ENCODE measurements at regions not wholly inside any gene's neighbourhood (a gene's known extent, or its start where the extent isn't known, plus 50 kb on each side); places are given as distances from the start of the nearest gene placed in this dataset.

GRCh38 chr18:68220458-68220857 is 494.4 kb downstream of the TMX3 start:
- peaks cover 12% of the 10 kb centered on the region for H3K9me3 Mint-ChIP-seq (ENCODE audit: unreplicated experiment)
- no peak for DNase-seq (ENCODE audit: extremely low spot score, unreplicated experiment)
- H3K36me3 Mint-ChIP-seq (ENCODE audit: unreplicated experiment) = no peaks in the 10 kb centered on the region
- H3K4me1 Mint-ChIP-seq (ENCODE audit: unreplicated experiment) = peaks cover 29% of the 10 kb centered on the region
- H3K4me3 Mint-ChIP-seq (ENCODE audit: unreplicated experiment) = no peak overlapping the region
- TF ChIP-seq, protein P1, sequence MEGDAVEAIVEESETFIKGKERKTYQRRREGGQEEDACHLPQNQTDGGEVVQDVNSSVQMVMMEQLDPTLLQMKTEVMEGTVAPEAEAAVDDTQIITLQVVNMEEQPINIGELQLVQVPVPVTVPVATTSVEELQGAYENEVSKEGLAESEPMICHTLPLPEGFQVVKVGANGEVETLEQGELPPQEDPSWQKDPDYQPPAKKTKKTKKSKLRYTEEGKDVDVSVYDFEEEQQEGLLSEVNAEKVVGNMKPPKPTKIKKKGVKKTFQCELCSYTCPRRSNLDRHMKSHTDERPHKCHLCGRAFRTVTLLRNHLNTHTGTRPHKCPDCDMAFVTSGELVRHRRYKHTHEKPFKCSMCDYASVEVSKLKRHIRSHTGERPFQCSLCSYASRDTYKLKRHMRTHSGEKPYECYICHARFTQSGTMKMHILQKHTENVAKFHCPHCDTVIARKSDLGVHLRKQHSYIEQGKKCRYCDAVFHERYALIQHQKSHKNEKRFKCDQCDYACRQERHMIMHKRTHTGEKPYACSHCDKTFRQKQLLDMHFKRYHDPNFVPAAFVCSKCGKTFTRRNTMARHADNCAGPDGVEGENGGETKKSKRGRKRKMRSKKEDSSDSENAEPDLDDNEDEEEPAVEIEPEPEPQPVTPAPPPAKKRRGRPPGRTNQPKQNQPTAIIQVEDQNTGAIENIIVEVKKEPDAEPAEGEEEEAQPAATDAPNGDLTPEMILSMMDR (IDR thresholded peaks at IDR 0.05) = no peak
- H3K27ac Mint-ChIP-seq (ENCODE audit: unreplicated experiment) = no peak overlapping the region
- no peaks in the 10 kb centered on the region for H3K27me3 Mint-ChIP-seq (ENCODE audit: unreplicated experiment)

DNA sequence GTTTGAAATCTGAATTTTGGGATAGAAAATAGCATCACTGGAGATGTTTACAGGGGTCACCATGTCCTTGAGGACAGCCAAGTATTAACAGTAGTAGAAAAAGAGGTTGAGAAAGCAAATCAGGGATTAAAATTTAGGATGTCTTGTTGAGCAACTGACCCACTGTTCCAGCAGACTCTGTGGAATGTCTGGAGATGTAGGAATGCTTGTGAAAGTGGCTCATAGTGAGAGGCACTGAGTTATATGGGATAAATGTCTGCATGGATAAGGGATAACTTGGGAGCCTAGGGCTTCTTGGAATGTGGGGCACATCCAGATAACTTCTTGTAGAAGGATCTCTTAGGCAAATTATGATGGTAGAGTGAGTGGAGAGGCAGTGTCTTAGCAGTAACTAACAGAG is 495.0 kb downstream of the TMX3 start:
- TF ChIP-seq, protein P1 (IDR thresholded peaks at IDR 0.05) = no peak
- Mint-ChIP-seq H3K9me3 (ENCODE audit: unreplicated experiment) (peaks cover 9% of the 10 kb centered on the region), H3K36me3 (ENCODE audit: unreplicated experiment) (no peaks in the 10 kb centered on the region), H3K4me3 (ENCODE audit: unreplicated experiment) (no peak overlapping the region), H3K27ac (ENCODE audit: unreplicated experiment) (no peak overlapping the region), H3K27me3 (ENCODE audit: unreplicated experiment) (no peaks in the 10 kb centered on the region), H3K4me1 (ENCODE audit: unreplicated experiment) (peaks cover 29% of the 10 kb centered on the region)
- DNase-seq (ENCODE audit: extremely low spot score, unreplicated experiment) = no peak

DNA sequence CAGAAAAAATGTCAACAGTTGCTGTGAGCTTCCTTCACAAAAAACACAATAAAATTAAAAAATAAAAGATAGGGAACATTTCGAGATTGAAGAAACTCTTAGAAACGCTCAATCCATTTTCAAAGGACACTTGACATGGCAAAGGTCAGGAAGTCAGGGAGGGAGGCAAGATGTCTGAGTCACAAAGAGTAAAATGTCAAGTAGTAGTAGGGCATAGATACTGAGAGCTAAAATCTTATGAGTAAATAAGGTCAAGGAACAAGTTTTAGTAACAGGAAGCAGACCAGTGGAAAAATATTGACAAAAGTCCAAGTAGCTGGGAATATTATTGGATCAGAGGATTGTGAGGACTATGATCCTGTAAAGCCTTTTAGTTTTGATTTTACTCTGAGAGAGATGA is 495.6 kb downstream of the TMX3 start:
- Mint-ChIP-seq H3K4me3 (ENCODE audit: unreplicated experiment) (no peak overlapping the region), H3K4me1 (ENCODE audit: unreplicated experiment) (peaks cover 29% of the 10 kb centered on the region), H3K36me3 (ENCODE audit: unreplicated experiment) (no peaks in the 10 kb centered on the region), H3K27ac (ENCODE audit: unreplicated experiment) (no peak overlapping the region), H3K9me3 (ENCODE audit: unreplicated experiment) (peaks cover 8% of the 10 kb centered on the region), H3K27me3 (ENCODE audit: unreplicated experiment) (no peaks in the 10 kb centered on the region)
- TF ChIP-seq, protein P1 (IDR thresholded peaks at IDR 0.05) = no peak
- no peak for DNase-seq (ENCODE audit: extremely low spot score, unreplicated experiment)

DNA sequence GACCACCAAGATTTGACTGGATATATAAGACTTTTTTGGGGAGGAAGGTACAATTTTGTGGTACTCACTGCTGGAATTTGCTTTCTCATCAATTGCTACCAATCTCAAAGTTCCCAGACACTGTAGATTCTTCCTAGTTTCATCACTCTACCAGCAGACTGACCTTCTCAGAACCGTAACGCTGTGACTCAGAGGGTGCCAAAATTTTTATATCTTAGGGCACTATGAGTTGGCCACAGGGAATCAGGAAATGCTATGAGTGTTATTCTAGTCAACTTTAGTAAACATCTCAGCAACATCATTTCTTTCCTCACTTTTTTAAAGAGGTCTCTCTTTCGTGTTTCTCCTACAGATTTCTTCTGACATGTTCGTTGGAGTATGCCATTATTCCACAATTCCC is 499.0 kb downstream of the TMX3 start:
- peaks cover 22% of the 10 kb centered on the region for H3K4me1 Mint-ChIP-seq (ENCODE audit: unreplicated experiment)
- DNase-seq (ENCODE audit: extremely low spot score, unreplicated experiment) = no peak
- no peaks in the 10 kb centered on the region for H3K27me3 Mint-ChIP-seq (ENCODE audit: unreplicated experiment)
- H3K9me3 Mint-ChIP-seq (ENCODE audit: unreplicated experiment) = peaks cover 4% of the 10 kb centered on the region
- H3K27ac Mint-ChIP-seq (ENCODE audit: unreplicated experiment) = no peak overlapping the region
- TF ChIP-seq, protein P1 (IDR thresholded peaks at IDR 0.05) = no peak
- H3K36me3 Mint-ChIP-seq (ENCODE audit: unreplicated experiment) = no peaks in the 10 kb centered on the region
- no peak overlapping the region for H3K4me3 Mint-ChIP-seq (ENCODE audit: unreplicated experiment)

- TF ChIP-seq, protein P1 (IDR thresholded peaks at IDR 0.05) = no peak
- Mint-ChIP-seq H3K9me3 (ENCODE audit: unreplicated experiment) (no peaks in the 10 kb centered on the region), H3K27ac (ENCODE audit: unreplicated experiment) (no peak overlapping the region), H3K27me3 (ENCODE audit: unreplicated experiment) (no peaks in the 10 kb centered on the region), H3K36me3 (ENCODE audit: unreplicated experiment) (no peaks in the 10 kb centered on the region), H3K4me1 (ENCODE audit: unreplicated experiment) (peaks cover 2% of the 10 kb centered on the region), H3K4me3 (ENCODE audit: unreplicated experiment) (no peak overlapping the region)
- no peak for DNase-seq (ENCODE audit: extremely low spot score, unreplicated experiment)
These were observed 528.9 kb downstream of the TMX3 start for GRCh38 chr18:68186039-68186438.
